ENCODE measurements at regions not wholly inside any gene's neighbourhood (a gene's known extent, or its start where the extent isn't known, plus 50 kb on each side); places are given as distances from the start of the nearest gene placed in this dataset.

DNA sequence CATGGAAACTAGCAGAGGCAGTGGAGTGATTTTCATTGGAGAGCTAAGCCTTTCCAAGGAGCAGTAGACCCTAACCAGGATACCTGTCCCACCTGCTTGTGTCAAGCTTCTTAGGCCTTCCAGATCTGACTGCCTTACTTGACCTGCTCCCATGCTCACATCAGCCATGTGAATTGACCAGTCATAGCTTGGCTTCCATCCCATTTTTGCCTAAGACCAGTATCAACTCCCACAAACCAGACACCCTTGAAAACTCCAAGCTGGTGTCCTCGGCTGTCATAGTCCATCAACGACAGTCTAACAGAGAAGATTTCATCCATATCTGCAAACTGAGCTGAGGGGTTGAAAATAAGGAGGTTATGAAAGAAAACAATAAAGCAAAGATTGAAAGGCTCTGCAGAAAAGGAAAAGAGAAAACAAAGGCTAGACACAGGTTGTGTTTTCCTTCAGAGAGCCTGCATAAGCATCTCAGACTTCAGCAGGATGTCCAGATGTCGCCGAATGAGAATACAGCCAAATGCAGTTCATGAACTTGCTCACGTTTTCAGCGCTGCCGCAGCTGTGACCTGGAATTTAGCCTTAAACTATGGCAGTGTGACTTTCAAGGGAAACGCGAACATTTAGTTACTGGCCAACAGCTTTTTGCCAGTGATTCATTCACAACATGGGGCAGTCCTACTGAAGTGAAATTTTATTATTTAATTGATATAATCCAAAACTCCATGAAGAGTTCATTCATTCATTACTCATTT is 868.1 kb upstream of the ID2 start:
- Histone ChIP-seq H3K36me3 (ENCODE audit: control insufficient read depth, insufficient read depth, low read length) (no peaks in the 10 kb centered on the region), H3K27me3 (ENCODE audit: control insufficient read depth in 2 of 2, insufficient read depth in 2 of 2, low read length in 2 of 2) (no peaks in the 10 kb centered on the region), H3K9me1 (ENCODE audit: control insufficient read depth, insufficient read depth, low read length) (no peaks in the 10 kb centered on the region), H2AFZ (ENCODE audit: low read depth, low read length) (no peak overlapping the region), H3K9ac (ENCODE audit: insufficient read depth in 1 of 2, low read depth in 2 of 2, low read length in 2 of 2) (no peak overlapping the region), H3K4me2 (ENCODE audit: insufficient read depth, low read length) (no peak overlapping the region), H3K9me3 (replicated peaks; ENCODE audit: control insufficient read depth, insufficient read depth, low read depth, low read length) (no peaks in the 10 kb centered on the region), H3K4me3 (no peak overlapping the region), H4K20me1 (replicated peaks; ENCODE audit: control insufficient read depth, insufficient read depth, low read length) (no peaks in the 10 kb centered on the region), H3K79me2 (ENCODE audit: control insufficient read depth, insufficient read depth, low read length) (no peaks in the 10 kb centered on the region), H3K4me1 (replicated peaks in 1 of 2; ENCODE audit: control insufficient read depth in 2 of 2, insufficient read depth in 2 of 2, low read length in 2 of 2) (no peaks in the 10 kb centered on the region), H3K27ac (ENCODE audit: extremely low read depth, low read depth, low read length) (no peak overlapping the region)
- FAIRE-seq (no peak), ATAC-seq (no peak), DNase-seq (ENCODE audit: extremely low read depth in 1 of 4, low spot score in 3 of 4) (no peak)
- in situ Hi-C loops (cut with MboI) (no loop called here), intact Hi-C loops (cut with micrococcal nuclease) (no loop called here)
- POLR2A ChIA-PET, result interaction anchor here (0.6 kb wide), 1 partner anchor 182 kb away, joined by 3 read pairs; no protein-coding TSS in a partner anchor
- WGBS (ENCODE audit: insufficient coverage, low coverage, missing lambda C conversion rate), result under 1% methylated on average over 9 of the region's 9 CpGs
- no TSS peak for BruUV-seq (replicated peaks)
- CTCF ChIA-PET (ENCODE audit: low intra/inter-chr PET ratio), result no interaction called here
- TF ChIP-seq RUNX1 (IDR thresholded peaks at IDR 0.05; ENCODE audit: low read depth) (no peak), ZNF77 (CRISPR knock-in tag; IDR thresholded peaks at IDR 0.05) (no peak), ARID2 (IDR thresholded peaks at IDR 0.05) (no peak), HEY1 (CRISPR knock-in tag; IDR thresholded peaks at IDR 0.05; ENCODE audit: borderline replicate concordance) (no peak), SP1 (CRISPR knock-in tag; IDR thresholded peaks at IDR 0.05) (no peak), SIX5 (IDR thresholded peaks at IDR 0.05; ENCODE audit: borderline replicate concordance in 1 of 2, insufficient read depth in 1 of 2, low read depth in 1 of 2, low read length in 2 of 2) (no peak), EGR1 (conservative IDR thresholded peaks at IDR 0.05) (no peak), FOXJ2 (tag; IDR thresholded peaks at IDR 0.05) (no peak)
- TF ChIP-seq, protein P1, sequence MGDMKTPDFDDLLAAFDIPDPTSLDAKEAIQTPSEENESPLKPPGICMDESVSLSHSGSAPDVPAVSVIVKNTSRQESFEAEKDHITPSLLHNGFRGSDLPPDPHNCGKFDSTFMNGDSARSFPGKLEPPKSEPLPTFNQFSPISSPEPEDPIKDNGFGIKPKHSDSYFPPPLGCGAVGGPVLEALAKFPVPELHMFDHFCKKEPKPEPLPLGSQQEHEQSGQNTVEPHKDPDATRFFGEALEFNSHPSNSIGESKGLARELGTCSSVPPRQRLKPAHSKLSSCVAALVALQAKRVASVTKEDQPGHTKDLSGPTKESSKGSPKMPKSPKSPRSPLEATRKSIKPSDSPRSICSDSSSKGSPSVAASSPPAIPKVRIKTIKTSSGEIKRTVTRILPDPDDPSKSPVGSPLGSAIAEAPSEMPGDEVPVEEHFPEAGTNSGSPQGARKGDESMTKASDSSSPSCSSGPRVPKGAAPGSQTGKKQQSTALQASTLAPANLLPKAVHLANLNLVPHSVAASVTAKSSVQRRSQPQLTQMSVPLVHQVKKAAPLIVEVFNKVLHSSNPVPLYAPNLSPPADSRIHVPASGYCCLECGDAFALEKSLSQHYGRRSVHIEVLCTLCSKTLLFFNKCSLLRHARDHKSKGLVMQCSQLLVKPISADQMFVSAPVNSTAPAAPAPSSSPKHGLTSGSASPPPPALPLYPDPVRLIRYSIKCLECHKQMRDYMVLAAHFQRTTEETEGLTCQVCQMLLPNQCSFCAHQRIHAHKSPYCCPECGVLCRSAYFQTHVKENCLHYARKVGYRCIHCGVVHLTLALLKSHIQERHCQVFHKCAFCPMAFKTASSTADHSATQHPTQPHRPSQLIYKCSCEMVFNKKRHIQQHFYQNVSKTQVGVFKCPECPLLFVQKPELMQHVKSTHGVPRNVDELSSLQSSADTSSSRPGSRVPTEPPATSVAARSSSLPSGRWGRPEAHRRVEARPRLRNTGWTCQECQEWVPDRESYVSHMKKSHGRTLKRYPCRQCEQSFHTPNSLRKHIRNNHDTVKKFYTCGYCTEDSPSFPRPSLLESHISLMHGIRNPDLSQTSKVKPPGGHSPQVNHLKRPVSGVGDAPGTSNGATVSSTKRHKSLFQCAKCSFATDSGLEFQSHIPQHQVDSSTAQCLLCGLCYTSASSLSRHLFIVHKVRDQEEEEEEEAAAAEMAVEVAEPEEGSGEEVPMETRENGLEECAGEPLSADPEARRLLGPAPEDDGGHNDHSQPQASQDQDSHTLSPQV (IDR thresholded peaks at IDR 0.05), result no peak
- TF ChIP-seq, protein P2, sequence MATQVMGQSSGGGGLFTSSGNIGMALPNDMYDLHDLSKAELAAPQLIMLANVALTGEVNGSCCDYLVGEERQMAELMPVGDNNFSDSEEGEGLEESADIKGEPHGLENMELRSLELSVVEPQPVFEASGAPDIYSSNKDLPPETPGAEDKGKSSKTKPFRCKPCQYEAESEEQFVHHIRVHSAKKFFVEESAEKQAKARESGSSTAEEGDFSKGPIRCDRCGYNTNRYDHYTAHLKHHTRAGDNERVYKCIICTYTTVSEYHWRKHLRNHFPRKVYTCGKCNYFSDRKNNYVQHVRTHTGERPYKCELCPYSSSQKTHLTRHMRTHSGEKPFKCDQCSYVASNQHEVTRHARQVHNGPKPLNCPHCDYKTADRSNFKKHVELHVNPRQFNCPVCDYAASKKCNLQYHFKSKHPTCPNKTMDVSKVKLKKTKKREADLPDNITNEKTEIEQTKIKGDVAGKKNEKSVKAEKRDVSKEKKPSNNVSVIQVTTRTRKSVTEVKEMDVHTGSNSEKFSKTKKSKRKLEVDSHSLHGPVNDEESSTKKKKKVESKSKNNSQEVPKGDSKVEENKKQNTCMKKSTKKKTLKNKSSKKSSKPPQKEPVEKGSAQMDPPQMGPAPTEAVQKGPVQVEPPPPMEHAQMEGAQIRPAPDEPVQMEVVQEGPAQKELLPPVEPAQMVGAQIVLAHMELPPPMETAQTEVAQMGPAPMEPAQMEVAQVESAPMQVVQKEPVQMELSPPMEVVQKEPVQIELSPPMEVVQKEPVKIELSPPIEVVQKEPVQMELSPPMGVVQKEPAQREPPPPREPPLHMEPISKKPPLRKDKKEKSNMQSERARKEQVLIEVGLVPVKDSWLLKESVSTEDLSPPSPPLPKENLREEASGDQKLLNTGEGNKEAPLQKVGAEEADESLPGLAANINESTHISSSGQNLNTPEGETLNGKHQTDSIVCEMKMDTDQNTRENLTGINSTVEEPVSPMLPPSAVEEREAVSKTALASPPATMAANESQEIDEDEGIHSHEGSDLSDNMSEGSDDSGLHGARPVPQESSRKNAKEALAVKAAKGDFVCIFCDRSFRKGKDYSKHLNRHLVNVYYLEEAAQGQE (IDR thresholded peaks at IDR 0.05; ENCODE audit: borderline replicate concordance), result no peak
- TF ChIP-seq, protein P2 (CRISPR knock-in tag; IDR thresholded peaks at IDR 0.05; ENCODE audit: low read depth), result no peak

All from K562 (cell line).